Gastroesophageal sphincter (tissue), 4 donors: ENCODE measurements at regions not wholly inside any gene's neighbourhood (a gene's known extent, or its start where the extent isn't known, plus 50 kb on each side); places are given as distances from the start of the nearest gene placed in this dataset.

Source experiments
- ATAC-seq: fragments of 150-250 bp; one replicate; pipeline ENCODE4 v1.9.1; 2016; ENCODE audit warnings: mild to moderate bottlenecking, moderate library complexity
- H3K27ac ChIP-seq, 4 donors: fragments of 200-600 bp; sonication (generic) in 3 of 4; 1 replicate in 3 of 4; 2 replicates in 1 of 4; pipeline ENCODE4 v1.5.1; 2016 to 2019
- H3K27me3 ChIP-seq: fragments of 200-600 bp; sonication (generic); one replicate; pipeline ENCODE4 v1.5.1; 2019
- H3K36me3 ChIP-seq, 2 donors: fragments of 200-600 bp; sonication (generic); one replicate each; pipeline ENCODE4 v1.5.1; 2019; ENCODE audit warnings: control low read depth in 1 of 2
- H3K4me1 ChIP-seq, 3 donors: fragments of 200-600 bp; sonication (generic); 1 replicate in 2 of 3; 2 replicates in 1 of 3; pipeline ENCODE4 v1.5.1; 2016 to 2019; ENCODE audit warnings: control low read depth in 2 of 3
- H3K4me3 ChIP-seq, 2 donors: fragments of 200-600 bp; sonication (generic); one replicate each; pipeline ENCODE4 v1.5.1; 2019; ENCODE audit warnings: mild to moderate bottlenecking in 1 of 2, moderate library complexity in 1 of 2
- H3K9me3 ChIP-seq, 3 donors: fragments of 200-600 bp; sonication (generic); one replicate each; pipeline ENCODE4 v1.5.1; 2017 to 2019; ENCODE audit warnings: control low read depth in 2 of 3
- CTCF ChIP-seq, 4 experiments: fragments of 200-600 bp in 2 of 4; fragments of 450-650 bp in 2 of 4; sonication (generic) in 1 of 4; IDR thresholded peaks; one replicate each; pipeline ENCODE4 v1.5.1; 2017 to 2019; ENCODE audit warnings: antibody characterized with exemption in 4 of 4, mild to moderate bottlenecking in 2 of 4, moderate library complexity in 2 of 4
- EP300 ChIP-seq: sonication (generic); formaldehyde crosslinking; IDR thresholded peaks from one replicate; pipeline ENCODE4 v1.6.1; 2017; ENCODE audit warnings: antibody characterized with exemption, mild to moderate bottlenecking
- POLR2A ChIP-seq, 2 donors: fragments of 450-650 bp; IDR thresholded peaks; one replicate each; pipeline ENCODE4 v1.6.1; 2017; ENCODE audit warnings: antibody characterized with exemption in 2 of 2, mild to moderate bottlenecking in 2 of 2, moderate library complexity in 1 of 2
- POLR2AphosphoS5 ChIP-seq: sonication (generic); formaldehyde crosslinking; IDR thresholded peaks from one replicate; pipeline ENCODE4 v1.6.1; 2017; ENCODE audit warnings: antibody characterized with exemption
- WGBS, 2 donors: methylation state at CpG; one replicate each; pipeline ENCODE4 v1.1.5; 2018; ENCODE audit warnings: low coverage in 1 of 2; 5-methylcytosine and 5-hydroxymethylcytosine counted together

- H3K27ac ChIP-seq, result no peak overlapping the region
- no peak for ATAC-seq
- H3K4me3 ChIP-seq, result no peak overlapping the region
- H3K36me3 ChIP-seq, result no peaks in the 10 kb centered on the region
- H3K4me1 ChIP-seq, result no peaks in the 10 kb centered on the region
- 67 to 80% methylated on average over 1 of the region's 1 CpG for WGBS, 2 donors
- H3K27me3 ChIP-seq, result no peaks in the 10 kb centered on the region
- no peaks in the 10 kb centered on the region for H3K9me3 ChIP-seq
- TF ChIP-seq POLR2A (IDR thresholded peaks at IDR 0.05), result no peak
Measured at GRCh38 chr5:163660486-163660885, 155.1 kb downstream of the MAT2B start.

GRCh38 chr5:163661360-163661759 lies 155.9 kb downstream of the MAT2B start:
- no peak overlapping the region for H3K4me3 ChIP-seq
- TF ChIP-seq EP300 (no peak), CTCF (IDR thresholded peaks at IDR 0.05) (no peak), POLR2A (IDR thresholded peaks at IDR 0.05) (no peak), POLR2AphosphoS5 (no peak)
- no peaks in the 10 kb centered on the region for H3K27me3 ChIP-seq
- no peaks in the 10 kb centered on the region for H3K36me3 ChIP-seq
- no peak overlapping the region for H3K27ac ChIP-seq
- no peak for ATAC-seq
- no peaks in the 10 kb centered on the region for H3K9me3 ChIP-seq
- no peaks in the 10 kb centered on the region for H3K4me1 ChIP-seq
- WGBS, 2 donors, result 56% methylated on average over 1 of the region's 1 CpG; no CpG with 5 or more reads in 1 of the 2 donors

GRCh38 chr5:163670036-163670435 lies 164.6 kb downstream of the MAT2B start:
- TF ChIP-seq CTCF (IDR thresholded peaks at IDR 0.05) (no peak), POLR2A (IDR thresholded peaks at IDR 0.05) (no peak), EP300 (no peak), POLR2AphosphoS5 (no peak)
- Histone ChIP-seq H3K4me1 (no peaks in the 10 kb centered on the region), H3K27ac (no peak overlapping the region), H3K4me3 (no peak overlapping the region), H3K27me3 (no peaks in the 10 kb centered on the region), H3K9me3 (no peaks in the 10 kb centered on the region), H3K36me3 (no peaks in the 10 kb centered on the region)
- ATAC-seq, result no peak

- no peak for ATAC-seq
- H3K4me1 ChIP-seq, result no peaks in the 10 kb centered on the region
- H3K27ac ChIP-seq, result no peak overlapping the region
- no peaks in the 10 kb centered on the region for H3K9me3 ChIP-seq
- H3K36me3 ChIP-seq, result no peaks in the 10 kb centered on the region
- no peak for TF ChIP-seq EP300
- no peak for TF ChIP-seq POLR2AphosphoS5
- TF ChIP-seq POLR2A (IDR thresholded peaks at IDR 0.05), result no peak
- no peak for TF ChIP-seq CTCF (IDR thresholded peaks at IDR 0.05)
- 91% methylated on average over 2 of the region's 2 CpGs for WGBS, 2 donors
- H3K27me3 ChIP-seq, result no peaks in the 10 kb centered on the region
- H3K4me3 ChIP-seq, result no peak overlapping the region
Measured at GRCh38 chr5:163677092-163677491, 171.7 kb downstream of the MAT2B start.

GRCh38 chr5:163682234-163682633 lies 176.8 kb downstream of the MAT2B start:
- ATAC-seq, result no peak
- no peak overlapping the region for H3K27ac ChIP-seq
- H3K4me1 ChIP-seq, result no peaks in the 10 kb centered on the region
- no peaks in the 10 kb centered on the region for H3K27me3 ChIP-seq
- no peaks in the 10 kb centered on the region for H3K36me3 ChIP-seq
- 53 to 83% methylated on average over 1 of the region's 1 CpG for WGBS, 2 donors
- no peaks in the 10 kb centered on the region for H3K9me3 ChIP-seq
- H3K4me3 ChIP-seq, result no peak overlapping the region
- TF ChIP-seq EP300, result no peak
- no peak for TF ChIP-seq POLR2AphosphoS5
- no peak for TF ChIP-seq POLR2A (IDR thresholded peaks at IDR 0.05)
- no peak for TF ChIP-seq CTCF (IDR thresholded peaks at IDR 0.05)

GRCh38 chr5:163687414-163687813 lies 182.0 kb downstream of the MAT2B start:
- 56 to 58% methylated on average over 3 of the region's 3 CpGs for WGBS, 2 donors
- Histone ChIP-seq H3K27ac (no peak overlapping the region), H3K4me3 (no peak overlapping the region), H3K27me3 (no peaks in the 10 kb centered on the region), H3K9me3 (no peaks in the 10 kb centered on the region), H3K36me3 (no peaks in the 10 kb centered on the region), H3K4me1 (no peaks in the 10 kb centered on the region)
- ATAC-seq, result no peak
- no peak for TF ChIP-seq POLR2AphosphoS5
- TF ChIP-seq POLR2A (IDR thresholded peaks at IDR 0.05), result no peak
- no peak for TF ChIP-seq EP300
- TF ChIP-seq CTCF (IDR thresholded peaks at IDR 0.05), result no peak
